GM23338 (cell line): ENCODE measurements at regions not wholly inside any gene's neighbourhood (a gene's known extent, or its start where the extent isn't known, plus 50 kb on each side); places are given as distances from the start of the nearest gene placed in this dataset.

Experiments
- ATAC-seq: fragments of 200-7000 bp; cut with Tn5 transposase; 3 replicates; pipeline ENCODE4 v1.9.1; 2020
- DNase-seq: peaks from one replicate; pipeline ENCODE4 v3.0.0-alpha.2; 2015; ENCODE audit warnings: low spot score
- H2AFZ ChIP-seq: fragments of 200-600 bp; sonication (generic); 2 replicates; pipeline ENCODE4 v1.8.0; 2016; ENCODE audit warnings: antibody characterized with exemption, mild to moderate bottlenecking, moderate library complexity
- H3F3A ChIP-seq: fragments of 200-600 bp; sonication (generic); replicated peaks from 2 replicates; pipeline ENCODE4 v1.8.0; 2017; ENCODE audit warnings: antibody characterized with exemption, mixed run types, low read depth
- H3K27ac ChIP-seq: fragments of 200-600 bp; sonication (generic); 2 replicates; pipeline ENCODE4 v1.6.1; 2016; ENCODE audit warnings: low read depth
- H3K27me3 ChIP-seq: fragments of 200-600 bp; sonication (generic); 2 replicates; pipeline ENCODE4 v1.8.0; 2016; ENCODE audit warnings: mild to moderate bottlenecking, mixed run types, moderate library complexity; ENCODE audit not compliant: insufficient read depth
- H3K36me3 ChIP-seq: fragments of 200-600 bp; sonication (generic); 2 replicates; pipeline ENCODE4 v1.8.0; 2016; ENCODE audit warnings: mild to moderate bottlenecking; ENCODE audit not compliant: insufficient read depth
- H3K4me1 ChIP-seq: fragments of 200-600 bp; sonication (generic); 2 replicates; pipeline ENCODE4 v1.8.0; 2016; ENCODE audit warnings: mild to moderate bottlenecking, moderate library complexity; ENCODE audit not compliant: insufficient read depth
- H3K4me2 ChIP-seq: fragments of 200-600 bp; sonication (generic); 2 replicates; pipeline ENCODE4 v1.7.1; 2017; ENCODE audit warnings: mixed run types
- H3K4me3 ChIP-seq: fragments of 200-600 bp; sonication (generic); 2 replicates; pipeline ENCODE4 v1.6.1; 2016; ENCODE audit warnings: mixed run types
- H3K79me2 ChIP-seq: fragments of 200-600 bp; sonication (generic); replicated peaks from 2 replicates; pipeline ENCODE4 v1.8.0; 2017; ENCODE audit warnings: mild to moderate bottlenecking; ENCODE audit not compliant: insufficient read depth
- H3K9me2 ChIP-seq: fragments of 200-600 bp; sonication (generic); 2 replicates; pipeline ENCODE4 v1.8.0; 2017; ENCODE audit not compliant: insufficient read depth
- H4K20me1 ChIP-seq: fragments of 200-600 bp; sonication (generic); replicated peaks from 2 replicates; pipeline ENCODE4 v1.8.0; 2017; ENCODE audit warnings: mild to moderate bottlenecking; ENCODE audit not compliant: insufficient read depth
- H3K27ac Mint-ChIP-seq: 2 replicates; pipeline ENCODE4 v1.8.0; 2020; ENCODE audit warnings: inconsistent platforms, mild to moderate bottlenecking, moderate library complexity, mixed read lengths
- H3K27me3 Mint-ChIP-seq: 3 replicates; pipeline ENCODE4 v1.8.0; 2022; ENCODE audit warnings: low read depth, mild to moderate bottlenecking, moderate library complexity, mixed read lengths, inconsistent platforms; ENCODE audit not compliant: insufficient read depth, poor library complexity
- H3K36me3 Mint-ChIP-seq: 3 replicates; pipeline ENCODE4 v1.8.0; 2021; ENCODE audit warnings: low read depth, mild to moderate bottlenecking, inconsistent platforms, moderate library complexity, mixed read lengths
- H3K4me1 Mint-ChIP-seq: 3 replicates; pipeline ENCODE4 v1.8.0; 2020; ENCODE audit warnings: mild to moderate bottlenecking, inconsistent platforms, mixed read lengths
- H3K4me3 Mint-ChIP-seq: 3 replicates; pipeline ENCODE4 v1.8.0; 2021; ENCODE audit warnings: moderate library complexity, mild to moderate bottlenecking, inconsistent platforms, mixed read lengths
- H3K9me3 Mint-ChIP-seq: 3 replicates; pipeline ENCODE4 v1.8.0; 2020; ENCODE audit warnings: moderate library complexity, mild to moderate bottlenecking, inconsistent platforms, mixed read lengths
- CREB1 ChIP-seq: fragments of 250-450 bp; sonication (Bioruptor Pico); IDR thresholded peaks from 2 replicates; pipeline ENCODE4 v1.5.0; 2020; ENCODE audit warnings: low read depth, mild to moderate bottlenecking, moderate library complexity
- EZH2 ChIP-seq: fragments of 200-600 bp; sonication (generic); IDR thresholded peaks from one replicate; pipeline ENCODE4 v1.8.0; 2017; ENCODE audit warnings: antibody characterized with exemption, mild to moderate bottlenecking, low read depth; ENCODE audit not compliant: unreplicated experiment
- EZH2phosphoT487 ChIP-seq: fragments of 200-600 bp; sonication (generic); IDR thresholded peaks from one replicate; pipeline ENCODE4 v1.8.1; 2018; ENCODE audit warnings: antibody characterized with exemption; ENCODE audit not compliant: unreplicated experiment
- JUNB ChIP-seq: IDR thresholded peaks from one replicate; pipeline ENCODE4 v1.6.1; 2016; ENCODE audit warnings: antibody characterized with exemption; ENCODE audit not compliant: unreplicated experiment
- NANOG ChIP-seq: IDR thresholded peaks from 2 replicates; pipeline ENCODE4 v1.6.1; 2016; ENCODE audit warnings: antibody characterized with exemption, borderline replicate concordance
- POLR2AphosphoS5 ChIP-seq: IDR thresholded peaks from 2 replicates; pipeline ENCODE4 v1.6.1; 2016; ENCODE audit warnings: antibody characterized with exemption, low read depth
- STAT1 ChIP-seq: IDR thresholded peaks from one replicate; pipeline ENCODE4 v1.6.1; 2016; ENCODE audit warnings: antibody characterized with exemption; ENCODE audit not compliant: unreplicated experiment
- ZNF114 ChIP-seq: fragments of 250-450 bp; sonication (Bioruptor Pico); IDR thresholded peaks from 2 replicates; pipeline ENCODE4 v1.5.0; 2020; ENCODE audit warnings: mild to moderate bottlenecking, moderate library complexity
- ZNF331 ChIP-seq: fragments of 250-450 bp; sonication (Bioruptor Pico); IDR thresholded peaks from 2 replicates; pipeline ENCODE4 v1.5.0; 2020; ENCODE audit warnings: low read depth, mild to moderate bottlenecking, moderate library complexity
- TF ChIP-seq, protein P1 (sequence below): IDR thresholded peaks from 2 replicates; pipeline ENCODE4 v1.6.1; 2016; ENCODE audit warnings: antibody characterized with exemption
- TF ChIP-seq, protein P2 (sequence below): IDR thresholded peaks from one replicate; pipeline ENCODE4 v1.6.1; 2018; ENCODE audit warnings: antibody characterized with exemption; ENCODE audit not compliant: unreplicated experiment
- TF ChIP-seq, protein P3 (sequence below), 2 experiments: fragments of 200-600 bp in 1 of 2; sonication (generic) in 1 of 2; conservative IDR thresholded peaks; 2 replicates each; pipeline versions ENCODE4 v1.5.1 to v1.6.1; 2016 to 2017; ENCODE audit warnings: antibody characterized with exemption in 2 of 2, low read depth in 2 of 2, mild to moderate bottlenecking in 2 of 2, moderate library complexity in 1 of 2
- TF ChIP-seq, protein P4 (sequence below): fragments of 250-450 bp; sonication (Bioruptor Pico); IDR thresholded peaks from 2 replicates; pipeline ENCODE4 v1.5.0; 2020; ENCODE audit warnings: mild to moderate bottlenecking, moderate library complexity

DNA sequence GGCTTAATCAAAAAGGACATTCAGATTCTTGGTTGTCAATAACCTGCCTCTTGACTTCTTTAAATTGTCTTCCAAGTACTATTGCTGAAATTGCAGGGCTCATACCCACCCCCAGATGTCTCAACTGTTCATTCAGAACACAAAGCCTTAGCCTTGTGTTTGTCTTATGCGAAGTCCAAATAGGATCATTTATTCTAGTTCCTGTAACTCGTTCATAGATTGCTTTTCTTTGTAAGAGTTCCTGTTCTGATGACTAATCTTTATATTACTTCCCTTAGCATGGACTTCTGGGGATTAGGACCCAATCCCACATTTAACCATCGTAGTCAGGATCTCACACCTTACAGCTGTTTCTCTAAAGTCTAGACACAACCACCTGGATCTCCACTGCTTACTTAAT lies 226.0 kb downstream of the VEGFC start:
- Histone ChIP-seq H3K9me2 (no peaks in the 10 kb centered on the region), H3K36me3 (no peaks in the 10 kb centered on the region), H3K79me2 (no peaks in the 10 kb centered on the region), H3K4me1 (no peaks in the 10 kb centered on the region), H3K27me3 (no peaks in the 10 kb centered on the region), H3K4me3 (no peak overlapping the region), H3K4me2 (no peak overlapping the region), H3K27ac (no peak overlapping the region), H2AFZ (no peak overlapping the region), H3F3A (no peaks in the 10 kb centered on the region), H4K20me1 (no peaks in the 10 kb centered on the region)
- no peaks in the 10 kb centered on the region for H3K36me3 Mint-ChIP-seq
- no peak overlapping the region for H3K27ac Mint-ChIP-seq
- no peaks in the 10 kb centered on the region for H3K9me3 Mint-ChIP-seq
- no peak overlapping the region for H3K4me3 Mint-ChIP-seq
- no peaks in the 10 kb centered on the region for H3K4me1 Mint-ChIP-seq
- ATAC-seq (no peak), DNase-seq (no peak)
- no peaks in the 10 kb centered on the region for H3K27me3 Mint-ChIP-seq
- TF ChIP-seq, protein P1, sequence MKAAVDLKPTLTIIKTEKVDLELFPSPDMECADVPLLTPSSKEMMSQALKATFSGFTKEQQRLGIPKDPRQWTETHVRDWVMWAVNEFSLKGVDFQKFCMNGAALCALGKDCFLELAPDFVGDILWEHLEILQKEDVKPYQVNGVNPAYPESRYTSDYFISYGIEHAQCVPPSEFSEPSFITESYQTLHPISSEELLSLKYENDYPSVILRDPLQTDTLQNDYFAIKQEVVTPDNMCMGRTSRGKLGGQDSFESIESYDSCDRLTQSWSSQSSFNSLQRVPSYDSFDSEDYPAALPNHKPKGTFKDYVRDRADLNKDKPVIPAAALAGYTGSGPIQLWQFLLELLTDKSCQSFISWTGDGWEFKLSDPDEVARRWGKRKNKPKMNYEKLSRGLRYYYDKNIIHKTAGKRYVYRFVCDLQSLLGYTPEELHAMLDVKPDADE: no peak
- no peak for TF ChIP-seq NANOG
- no peak for TF ChIP-seq EZH2
- TF ChIP-seq, protein P2, sequence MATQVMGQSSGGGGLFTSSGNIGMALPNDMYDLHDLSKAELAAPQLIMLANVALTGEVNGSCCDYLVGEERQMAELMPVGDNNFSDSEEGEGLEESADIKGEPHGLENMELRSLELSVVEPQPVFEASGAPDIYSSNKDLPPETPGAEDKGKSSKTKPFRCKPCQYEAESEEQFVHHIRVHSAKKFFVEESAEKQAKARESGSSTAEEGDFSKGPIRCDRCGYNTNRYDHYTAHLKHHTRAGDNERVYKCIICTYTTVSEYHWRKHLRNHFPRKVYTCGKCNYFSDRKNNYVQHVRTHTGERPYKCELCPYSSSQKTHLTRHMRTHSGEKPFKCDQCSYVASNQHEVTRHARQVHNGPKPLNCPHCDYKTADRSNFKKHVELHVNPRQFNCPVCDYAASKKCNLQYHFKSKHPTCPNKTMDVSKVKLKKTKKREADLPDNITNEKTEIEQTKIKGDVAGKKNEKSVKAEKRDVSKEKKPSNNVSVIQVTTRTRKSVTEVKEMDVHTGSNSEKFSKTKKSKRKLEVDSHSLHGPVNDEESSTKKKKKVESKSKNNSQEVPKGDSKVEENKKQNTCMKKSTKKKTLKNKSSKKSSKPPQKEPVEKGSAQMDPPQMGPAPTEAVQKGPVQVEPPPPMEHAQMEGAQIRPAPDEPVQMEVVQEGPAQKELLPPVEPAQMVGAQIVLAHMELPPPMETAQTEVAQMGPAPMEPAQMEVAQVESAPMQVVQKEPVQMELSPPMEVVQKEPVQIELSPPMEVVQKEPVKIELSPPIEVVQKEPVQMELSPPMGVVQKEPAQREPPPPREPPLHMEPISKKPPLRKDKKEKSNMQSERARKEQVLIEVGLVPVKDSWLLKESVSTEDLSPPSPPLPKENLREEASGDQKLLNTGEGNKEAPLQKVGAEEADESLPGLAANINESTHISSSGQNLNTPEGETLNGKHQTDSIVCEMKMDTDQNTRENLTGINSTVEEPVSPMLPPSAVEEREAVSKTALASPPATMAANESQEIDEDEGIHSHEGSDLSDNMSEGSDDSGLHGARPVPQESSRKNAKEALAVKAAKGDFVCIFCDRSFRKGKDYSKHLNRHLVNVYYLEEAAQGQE: no peak
- no peak for TF ChIP-seq STAT1
- no peak for TF ChIP-seq JUNB
- TF ChIP-seq, protein P3, sequence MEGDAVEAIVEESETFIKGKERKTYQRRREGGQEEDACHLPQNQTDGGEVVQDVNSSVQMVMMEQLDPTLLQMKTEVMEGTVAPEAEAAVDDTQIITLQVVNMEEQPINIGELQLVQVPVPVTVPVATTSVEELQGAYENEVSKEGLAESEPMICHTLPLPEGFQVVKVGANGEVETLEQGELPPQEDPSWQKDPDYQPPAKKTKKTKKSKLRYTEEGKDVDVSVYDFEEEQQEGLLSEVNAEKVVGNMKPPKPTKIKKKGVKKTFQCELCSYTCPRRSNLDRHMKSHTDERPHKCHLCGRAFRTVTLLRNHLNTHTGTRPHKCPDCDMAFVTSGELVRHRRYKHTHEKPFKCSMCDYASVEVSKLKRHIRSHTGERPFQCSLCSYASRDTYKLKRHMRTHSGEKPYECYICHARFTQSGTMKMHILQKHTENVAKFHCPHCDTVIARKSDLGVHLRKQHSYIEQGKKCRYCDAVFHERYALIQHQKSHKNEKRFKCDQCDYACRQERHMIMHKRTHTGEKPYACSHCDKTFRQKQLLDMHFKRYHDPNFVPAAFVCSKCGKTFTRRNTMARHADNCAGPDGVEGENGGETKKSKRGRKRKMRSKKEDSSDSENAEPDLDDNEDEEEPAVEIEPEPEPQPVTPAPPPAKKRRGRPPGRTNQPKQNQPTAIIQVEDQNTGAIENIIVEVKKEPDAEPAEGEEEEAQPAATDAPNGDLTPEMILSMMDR (conservative IDR thresholded peaks at IDR 0.05; ENCODE audit: low read depth in 2 of 2): no peak
- TF ChIP-seq CREB1 (CRISPR knock-in tag): no peak
- no peak for TF ChIP-seq ZNF331
- TF ChIP-seq EZH2phosphoT487: no peak
- no peak for TF ChIP-seq POLR2AphosphoS5
- TF ChIP-seq, protein P4, sequence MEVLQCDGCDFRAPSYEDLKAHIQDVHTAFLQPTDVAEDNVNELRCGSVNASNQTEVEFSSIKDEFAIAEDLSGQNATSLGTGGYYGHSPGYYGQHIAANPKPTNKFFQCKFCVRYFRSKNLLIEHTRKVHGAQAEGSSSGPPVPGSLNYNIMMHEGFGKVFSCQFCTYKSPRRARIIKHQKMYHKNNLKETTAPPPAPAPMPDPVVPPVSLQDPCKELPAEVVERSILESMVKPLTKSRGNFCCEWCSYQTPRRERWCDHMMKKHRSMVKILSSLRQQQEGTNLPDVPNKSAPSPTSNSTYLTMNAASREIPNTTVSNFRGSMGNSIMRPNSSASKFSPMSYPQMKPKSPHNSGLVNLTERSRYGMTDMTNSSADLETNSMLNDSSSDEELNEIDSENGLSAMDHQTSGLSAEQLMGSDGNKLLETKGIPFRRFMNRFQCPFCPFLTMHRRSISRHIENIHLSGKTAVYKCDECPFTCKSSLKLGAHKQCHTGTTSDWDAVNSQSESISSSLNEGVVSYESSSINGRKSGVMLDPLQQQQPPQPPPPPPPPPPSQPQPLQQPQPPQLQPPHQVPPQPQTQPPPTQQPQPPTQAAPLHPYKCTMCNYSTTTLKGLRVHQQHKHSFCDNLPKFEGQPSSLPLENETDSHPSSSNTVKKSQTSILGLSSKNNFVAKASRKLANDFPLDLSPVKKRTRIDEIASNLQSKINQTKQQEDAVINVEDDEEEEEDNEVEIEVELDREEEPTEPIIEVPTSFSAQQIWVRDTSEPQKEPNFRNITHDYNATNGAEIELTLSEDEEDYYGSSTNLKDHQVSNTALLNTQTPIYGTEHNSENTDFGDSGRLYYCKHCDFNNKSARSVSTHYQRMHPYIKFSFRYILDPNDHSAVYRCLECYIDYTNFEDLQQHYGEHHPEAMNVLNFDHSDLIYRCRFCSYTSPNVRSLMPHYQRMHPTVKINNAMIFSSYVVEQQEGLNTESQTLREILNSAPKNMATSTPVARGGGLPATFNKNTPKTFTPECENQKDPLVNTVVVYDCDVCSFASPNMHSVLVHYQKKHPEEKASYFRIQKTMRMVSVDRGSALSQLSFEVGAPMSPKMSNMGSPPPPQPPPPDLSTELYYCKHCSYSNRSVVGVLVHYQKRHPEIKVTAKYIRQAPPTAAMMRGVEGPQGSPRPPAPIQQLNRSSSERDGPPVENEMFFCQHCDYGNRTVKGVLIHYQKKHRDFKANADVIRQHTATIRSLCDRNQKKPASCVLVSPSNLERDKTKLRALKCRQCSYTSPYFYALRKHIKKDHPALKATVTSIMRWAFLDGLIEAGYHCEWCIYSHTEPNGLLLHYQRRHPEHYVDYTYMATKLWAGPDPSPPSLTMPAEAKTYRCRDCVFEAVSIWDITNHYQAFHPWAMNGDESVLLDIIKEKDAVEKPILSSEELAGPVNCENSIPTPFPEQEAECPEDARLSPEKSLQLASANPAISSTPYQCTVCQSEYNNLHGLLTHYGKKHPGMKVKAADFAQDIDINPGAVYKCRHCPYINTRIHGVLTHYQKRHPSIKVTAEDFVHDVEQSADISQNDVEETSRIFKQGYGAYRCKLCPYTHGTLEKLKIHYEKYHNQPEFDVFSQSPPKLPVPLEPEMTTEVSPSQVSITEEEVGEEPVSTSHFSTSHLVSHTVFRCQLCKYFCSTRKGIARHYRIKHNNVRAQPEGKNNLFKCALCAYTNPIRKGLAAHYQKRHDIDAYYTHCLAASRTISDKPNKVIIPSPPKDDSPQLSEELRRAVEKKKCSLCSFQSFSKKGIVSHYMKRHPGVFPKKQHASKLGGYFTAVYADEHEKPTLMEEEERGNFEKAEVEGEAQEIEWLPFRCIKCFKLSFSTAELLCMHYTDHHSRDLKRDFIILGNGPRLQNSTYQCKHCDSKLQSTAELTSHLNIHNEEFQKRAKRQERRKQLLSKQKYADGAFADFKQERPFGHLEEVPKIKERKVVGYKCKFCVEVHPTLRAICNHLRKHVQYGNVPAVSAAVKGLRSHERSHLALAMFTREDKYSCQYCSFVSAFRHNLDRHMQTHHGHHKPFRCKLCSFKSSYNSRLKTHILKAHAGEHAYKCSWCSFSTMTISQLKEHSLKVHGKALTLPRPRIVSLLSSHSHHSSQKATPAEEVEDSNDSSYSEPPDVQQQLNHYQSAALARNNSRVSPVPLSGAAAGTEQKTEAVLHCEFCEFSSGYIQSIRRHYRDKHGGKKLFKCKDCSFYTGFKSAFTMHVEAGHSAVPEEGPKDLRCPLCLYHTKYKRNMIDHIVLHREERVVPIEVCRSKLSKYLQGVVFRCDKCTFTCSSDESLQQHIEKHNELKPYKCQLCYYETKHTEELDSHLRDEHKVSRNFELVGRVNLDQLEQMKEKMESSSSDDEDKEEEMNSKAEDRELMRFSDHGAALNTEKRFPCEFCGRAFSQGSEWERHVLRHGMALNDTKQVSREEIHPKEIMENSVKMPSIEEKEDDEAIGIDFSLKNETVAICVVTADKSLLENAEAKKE (CRISPR knock-in tag): no peak
- no peak for TF ChIP-seq ZNF114 (CRISPR knock-in tag)
